ENCODE measurements at regions not wholly inside any gene's neighbourhood (a gene's known extent, or its start where the extent isn't known, plus 50 kb on each side); places are given as distances from the start of the nearest gene placed in this dataset.
A peak's percentile ranks its signal among the peaks of the same experiment; 100 is the strongest.

DNA sequence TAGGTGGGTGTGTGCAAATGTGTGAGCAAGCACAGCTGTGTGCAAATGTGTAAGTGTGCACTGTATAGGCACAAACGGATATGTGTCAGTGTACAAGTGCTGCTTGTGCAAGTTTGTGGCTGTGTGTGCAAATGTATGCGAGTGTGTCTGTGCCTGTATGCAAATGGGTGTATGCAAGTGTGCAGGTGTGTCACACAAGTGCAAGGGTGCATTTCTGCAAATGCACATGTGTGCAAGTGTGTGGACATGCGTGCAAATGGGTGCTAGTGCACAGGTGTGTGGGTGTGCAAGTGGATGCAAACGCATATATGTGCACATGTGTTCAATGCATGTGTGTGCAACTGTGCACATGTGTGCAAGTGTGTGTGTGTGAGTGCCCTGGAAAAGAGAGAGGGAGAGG lies 76.5 kb upstream of the TNRC6C start:
- DNase-seq (ENCODE audit: extremely low read depth in 1 of 2, low read depth in 1 of 2), result no peak

DNA sequence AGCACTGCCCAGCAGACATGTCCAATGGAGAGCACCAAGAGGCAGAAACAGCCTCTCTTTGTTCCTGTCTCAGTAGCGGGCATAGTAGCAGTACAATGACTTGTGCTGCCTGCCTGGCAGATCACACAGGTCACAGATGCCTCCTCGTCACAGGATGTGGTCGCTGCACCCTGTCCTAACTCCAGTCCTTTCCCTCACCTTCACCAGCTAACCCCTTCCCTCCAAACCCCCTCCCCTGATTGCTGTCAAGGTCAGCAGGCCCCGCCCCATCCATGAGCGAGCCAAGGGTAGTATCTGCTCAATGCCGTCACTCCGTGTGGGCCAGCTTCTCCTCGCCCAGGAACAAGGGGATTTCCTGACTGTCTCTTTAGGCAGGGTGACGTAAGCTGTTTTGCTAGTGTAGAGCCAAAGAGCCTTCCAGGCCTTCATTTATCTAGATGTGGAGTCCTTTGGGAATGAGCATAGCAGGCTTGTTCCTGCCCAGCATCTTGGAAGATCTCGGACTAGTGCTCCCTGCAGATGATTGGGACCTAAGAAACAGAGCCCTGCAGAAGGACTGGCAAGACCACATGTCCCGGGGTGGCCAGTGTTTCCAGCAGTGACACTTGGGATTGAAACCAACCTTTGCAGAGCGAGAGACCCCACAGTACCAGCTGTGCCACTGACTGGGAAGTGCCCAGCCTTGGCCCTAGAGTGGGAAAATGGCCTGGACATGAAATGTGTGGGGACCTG lies 75.9 kb upstream of the TNRC6C start:
- peak; percentile 52 to 68 for DNase-seq (ENCODE audit: extremely low read depth in 1 of 2, low read depth in 1 of 2)

DNA sequence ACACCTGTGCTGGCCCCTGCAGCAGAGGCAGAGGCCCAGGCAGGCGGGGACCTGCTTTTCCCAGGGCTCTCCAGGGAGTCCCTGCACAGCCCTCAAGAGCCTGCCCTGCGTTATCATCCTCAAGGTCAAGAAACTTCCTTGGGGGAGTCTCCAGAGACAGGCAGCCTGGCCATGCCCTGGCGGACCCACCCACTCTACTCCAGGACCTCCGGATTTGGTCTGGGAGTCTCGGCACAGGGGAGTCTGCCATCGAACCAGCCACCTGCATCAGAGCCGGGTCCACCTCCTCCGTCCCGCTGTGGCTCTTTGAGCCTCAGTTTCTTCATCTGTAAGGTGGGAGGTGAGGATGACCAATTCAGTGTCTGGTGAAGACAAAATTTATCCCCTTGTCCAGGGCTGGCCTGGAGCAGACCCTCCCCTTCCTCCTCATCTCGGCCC lies 75.3 kb upstream of the TNRC6C start:
- DNase-seq (ENCODE audit: extremely low read depth in 1 of 2, low read depth in 1 of 2), result no peak

GRCh38 chr17:77884019-77884418 lies 74.5 kb upstream of the TNRC6C start:
- no peak for DNase-seq (ENCODE audit: extremely low read depth in 1 of 2, low read depth in 1 of 2)

DNA sequence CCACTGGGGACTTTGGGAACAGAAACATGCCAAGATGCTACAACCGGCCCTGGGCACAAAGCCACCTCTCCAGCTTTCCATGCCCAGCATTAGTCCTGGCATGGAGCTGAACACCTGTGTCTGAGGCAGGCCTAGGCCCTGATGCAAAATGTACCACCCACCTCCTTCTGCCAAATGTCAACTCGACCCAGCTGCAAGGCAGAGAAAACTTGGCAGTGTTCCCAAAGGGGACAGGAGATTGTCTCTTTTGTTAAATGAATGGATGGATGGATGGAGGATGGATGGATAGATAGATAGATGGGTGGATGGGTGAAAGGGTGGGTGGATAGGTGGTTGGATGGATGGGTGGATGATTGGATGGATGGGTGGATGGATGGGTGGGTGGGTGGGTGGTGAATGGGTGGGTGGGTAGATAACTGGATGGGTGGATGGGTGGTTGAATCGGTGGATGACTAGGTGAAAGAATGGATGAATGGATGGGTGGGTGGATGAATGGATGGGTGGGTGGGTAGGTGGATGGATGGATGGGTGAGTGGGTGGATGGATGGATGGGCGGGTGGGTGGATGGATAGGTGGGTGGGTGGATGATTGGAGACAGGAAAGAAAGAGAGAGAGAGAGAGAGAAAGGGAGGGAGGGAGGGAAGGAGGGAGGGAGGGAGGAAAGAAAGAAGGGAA lies 73.4 kb upstream of the TNRC6C start:
- no peak for DNase-seq (ENCODE audit: extremely low read depth in 1 of 2, low read depth in 1 of 2)

GRCh38 chr17:77885678-77886386 lies 72.7 kb upstream of the TNRC6C start:
- no peak for DNase-seq (ENCODE audit: extremely low read depth in 1 of 2, low read depth in 1 of 2)

GRCh38 chr17:77886387-77886728 lies 72.1 kb upstream of the TNRC6C start:
- no peak for DNase-seq (ENCODE audit: extremely low read depth in 1 of 2, low read depth in 1 of 2)

DNA sequence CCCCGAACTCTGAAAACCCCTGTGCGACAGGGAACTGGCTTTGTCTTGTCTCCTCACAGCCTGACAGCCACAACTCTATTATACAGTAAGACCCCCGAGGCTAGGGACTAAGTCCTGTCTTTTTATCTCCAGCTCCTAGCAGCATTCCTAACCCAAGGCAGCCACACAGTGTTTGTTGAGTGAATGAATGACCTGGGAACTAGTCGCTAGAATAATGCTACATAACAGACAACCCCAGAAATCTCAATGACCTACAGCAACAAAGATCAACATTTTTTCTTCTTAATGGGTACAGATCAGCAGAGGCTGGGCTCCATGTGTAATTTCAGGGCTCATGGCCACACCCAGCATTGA lies 71.4 kb upstream of the TNRC6C start:
- DNase-seq (ENCODE audit: extremely low read depth in 1 of 2, low read depth in 1 of 2), result no peak

GRCh38 chr17:77887464-77888241 lies 70.8 kb upstream of the TNRC6C start:
- peak; percentile 24 to 43 for DNase-seq (ENCODE audit: extremely low read depth in 1 of 2, low read depth in 1 of 2)

GRCh38 chr17:77888242-77889134 lies 70.0 kb upstream of the TNRC6C start:
- DNase-seq (ENCODE audit: extremely low read depth in 1 of 2, low read depth in 1 of 2), result no peak

DNA sequence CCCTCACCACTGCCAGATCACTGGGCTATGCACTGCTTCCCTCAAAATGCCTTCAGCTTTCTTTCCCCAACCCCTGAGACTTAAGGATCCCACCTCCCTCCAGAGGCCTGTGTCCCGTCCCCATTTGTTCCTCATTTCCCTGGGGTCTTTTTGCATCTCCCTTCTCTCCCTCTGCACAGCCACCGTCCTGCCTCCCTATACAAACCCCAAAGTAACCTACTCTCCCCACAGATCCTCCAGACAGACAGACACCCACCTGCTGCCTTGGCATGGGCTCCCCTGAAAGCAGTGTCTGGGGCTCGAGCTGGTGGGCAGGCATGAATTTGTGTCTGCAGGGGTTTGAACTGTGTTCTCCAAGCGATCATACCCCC lies 69.4 kb upstream of the TNRC6C start:
- no peak for DNase-seq (ENCODE audit: extremely low read depth in 1 of 2, low read depth in 1 of 2)

- DNase-seq (ENCODE audit: extremely low read depth in 1 of 2, low read depth in 1 of 2), result no peak
These were observed 68.4 kb upstream of the TNRC6C start for GRCh38 chr17:77889866-77890760.

DNA sequence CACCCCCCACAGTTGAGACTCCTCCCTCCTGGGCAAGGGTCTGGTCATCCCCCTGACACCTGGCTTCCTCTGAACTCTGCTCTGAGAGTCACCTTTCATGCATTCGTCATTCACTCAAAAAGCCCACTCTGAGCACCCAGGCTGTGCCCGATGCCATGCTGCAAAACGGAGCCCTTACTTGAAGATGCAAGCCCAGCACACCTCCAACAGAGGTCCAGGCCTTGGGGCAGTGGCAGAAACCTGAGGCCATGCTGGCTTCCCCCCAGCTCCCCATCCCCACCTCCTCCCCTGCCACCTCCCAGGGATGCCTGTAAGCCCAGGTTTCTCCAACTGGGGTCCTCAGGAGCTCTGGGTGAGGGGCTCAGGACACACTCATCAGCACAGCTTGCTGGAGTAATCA lies 67.7 kb upstream of the TNRC6C start:
- DNase-seq (ENCODE audit: extremely low read depth in 1 of 2, low read depth in 1 of 2), result no peak

- DNase-seq (ENCODE audit: extremely low read depth in 1 of 2, low read depth in 1 of 2), result no peak
These were observed 66.9 kb upstream of the TNRC6C start for GRCh38 chr17:77891602-77892001.

DNA sequence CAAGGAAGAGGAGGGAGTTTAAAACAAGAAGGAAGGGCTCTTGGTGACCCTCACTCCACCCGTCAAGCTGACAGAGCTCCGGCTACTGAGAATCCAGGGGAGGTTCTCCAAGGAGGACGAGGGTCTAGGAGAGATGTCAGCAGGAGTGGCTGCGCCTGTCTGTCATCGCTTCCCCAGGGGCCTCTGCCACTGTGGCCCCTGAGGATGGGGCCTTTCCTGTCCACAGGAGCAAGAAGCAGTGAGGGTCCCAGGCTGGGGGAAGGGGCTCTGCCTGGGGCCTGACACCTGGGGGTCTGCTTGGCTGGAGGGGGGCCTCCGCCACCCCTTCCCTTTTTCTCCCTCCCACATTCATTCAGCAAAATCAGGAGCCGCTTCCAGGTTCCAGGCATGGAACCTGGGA lies 66.5 kb upstream of the TNRC6C start:
- no peak for DNase-seq (ENCODE audit: extremely low read depth in 1 of 2, low read depth in 1 of 2)

- DNase-seq (ENCODE audit: extremely low read depth in 1 of 2, low read depth in 1 of 2), result no peak
These were observed 65.9 kb upstream of the TNRC6C start for GRCh38 chr17:77892469-77893143.

DNA sequence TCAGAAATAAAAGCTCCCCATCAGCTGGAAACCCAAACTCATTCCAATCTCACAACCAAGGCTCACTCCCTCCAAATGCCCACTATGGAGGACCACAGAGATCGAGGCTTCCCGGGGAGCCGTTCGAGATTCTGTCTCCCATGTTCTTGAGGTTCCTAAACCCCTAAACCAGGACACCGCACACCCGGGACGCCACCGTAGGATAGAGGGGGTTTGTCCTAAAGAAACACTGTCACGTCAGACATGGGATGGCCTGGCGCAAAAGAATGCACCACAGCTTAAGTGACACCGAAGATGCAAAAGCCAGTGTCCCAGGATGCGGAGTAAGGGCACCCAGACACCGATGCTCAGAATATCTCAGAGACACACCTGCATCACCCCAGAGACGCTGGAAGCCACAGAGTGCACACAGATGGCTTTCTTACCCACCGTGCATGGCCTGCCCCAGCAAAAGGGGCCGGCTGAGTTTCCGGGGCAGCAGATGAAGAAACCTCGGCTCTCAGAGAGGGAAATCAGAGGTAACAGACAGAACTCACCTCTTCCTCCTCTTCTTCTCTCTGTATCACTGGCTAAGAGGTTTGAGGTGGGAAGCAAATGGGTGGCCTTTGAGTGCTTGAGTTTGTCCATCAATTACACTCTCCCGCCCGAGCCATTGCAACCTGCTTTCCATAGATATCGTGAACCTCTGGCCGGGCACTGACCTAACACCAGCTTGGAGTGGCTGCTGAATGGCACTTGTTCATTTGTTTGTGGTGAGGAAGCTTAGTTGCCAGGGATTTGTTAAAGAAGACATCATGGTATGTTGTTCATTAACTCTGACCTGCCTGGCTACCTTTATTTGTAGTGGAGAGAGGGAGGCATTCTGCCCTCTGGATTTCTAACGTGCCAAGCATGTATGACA lies 65.1 kb upstream of the TNRC6C start:
- no peak for DNase-seq (ENCODE audit: extremely low read depth in 1 of 2, low read depth in 1 of 2)
